Right kidney (tissue), 1 donor: ENCODE measurements at regions not wholly inside any gene's neighbourhood (a gene's known extent, or its start where the extent isn't known, plus 50 kb on each side); places are given as distances from the start of the nearest gene placed in this dataset.
"Not testable (repeated sequence)": the region's sequence is repeated elsewhere in the genome, so short reads cannot be mapped to it uniquely, and the experiment has no call there.

Experiments
- DNase-seq: peaks from one replicate; pipeline ENCODE4 v3.0.0-alpha.2; 2016

GRCh38 chr9:26234865-26235264, 556.6 kb upstream of the TUSC1 start:
- no peak for DNase-seq

GRCh38 chr9:26231391-26231790, 553.1 kb upstream of the TUSC1 start:
- DNase-seq = no peak

GRCh38 chr9:26229324-26230054, 551.2 kb upstream of the TUSC1 start:
- DNase-seq = no peak

- no peak for DNase-seq
These were observed 550.0 kb upstream of the TUSC1 start for GRCh38 chr9:26228273-26228672.

- DNase-seq = no peak
These were observed 543.0 kb upstream of the TUSC1 start for GRCh38 chr9:26221290-26221689.

- DNase-seq = no peak
These were observed 542.1 kb upstream of the TUSC1 start for GRCh38 chr9:26220367-26220766.

GRCh38 chr9:26219961-26220360, 541.7 kb upstream of the TUSC1 start:
- no peak for DNase-seq

- no peak for DNase-seq
These were observed 538.5 kb upstream of the TUSC1 start for GRCh38 chr9:26216702-26217101.

GRCh38 chr9:26214713-26215444, 536.6 kb upstream of the TUSC1 start:
- DNase-seq = not testable (repeated sequence)

GRCh38 chr9:26210338-26210851, 532.2 kb upstream of the TUSC1 start:
- peak; percentile 10 for DNase-seq

- DNase-seq = no peak
These were observed 527.0 kb upstream of the TUSC1 start for GRCh38 chr9:26205261-26205660.

- DNase-seq = no peak
These were observed 515.0 kb upstream of the TUSC1 start for GRCh38 chr9:26193237-26193636.

- DNase-seq = no peak
These were observed 513.5 kb upstream of the TUSC1 start for GRCh38 chr9:26191711-26192110.

- no peak for DNase-seq
These were observed 503.6 kb upstream of the TUSC1 start for GRCh38 chr9:26181836-26182235.

- DNase-seq = no peak
These were observed 498.4 kb upstream of the TUSC1 start for GRCh38 chr9:26176628-26177027.

GRCh38 chr9:26175264-26175663, 497.0 kb upstream of the TUSC1 start:
- DNase-seq = no peak

- DNase-seq = no peak
These were observed 494.1 kb upstream of the TUSC1 start for GRCh38 chr9:26172301-26172700.

GRCh38 chr9:26171691-26172090, 493.4 kb upstream of the TUSC1 start:
- no peak for DNase-seq

GRCh38 chr9:26170190-26170589, 491.9 kb upstream of the TUSC1 start:
- no peak for DNase-seq

- no peak for DNase-seq
These were observed 491.5 kb upstream of the TUSC1 start for GRCh38 chr9:26169708-26170107.

- no peak for DNase-seq
These were observed 488.3 kb upstream of the TUSC1 start for GRCh38 chr9:26166537-26166936.

- DNase-seq = no peak
These were observed 487.2 kb upstream of the TUSC1 start for GRCh38 chr9:26165426-26165825.

GRCh38 chr9:26163931-26164330, 485.7 kb upstream of the TUSC1 start:
- DNase-seq = no peak
